ENCODE measurements at regions not wholly inside any gene's neighbourhood (a gene's known extent, or its start where the extent isn't known, plus 50 kb on each side); places are given as distances from the start of the nearest gene placed in this dataset.
"Not testable (repeated sequence)": the region's sequence is repeated elsewhere in the genome, so short reads cannot be mapped to it uniquely, and the experiment has no call there.

GRCh38 chr1:10912441-10912840 is 100.0 kb upstream of the TARDBP start:
- no peak for DNase-seq

- DNase-seq = no peak
Measured at GRCh38 chr1:10914056-10914455, 98.4 kb upstream of the TARDBP start.

DNA sequence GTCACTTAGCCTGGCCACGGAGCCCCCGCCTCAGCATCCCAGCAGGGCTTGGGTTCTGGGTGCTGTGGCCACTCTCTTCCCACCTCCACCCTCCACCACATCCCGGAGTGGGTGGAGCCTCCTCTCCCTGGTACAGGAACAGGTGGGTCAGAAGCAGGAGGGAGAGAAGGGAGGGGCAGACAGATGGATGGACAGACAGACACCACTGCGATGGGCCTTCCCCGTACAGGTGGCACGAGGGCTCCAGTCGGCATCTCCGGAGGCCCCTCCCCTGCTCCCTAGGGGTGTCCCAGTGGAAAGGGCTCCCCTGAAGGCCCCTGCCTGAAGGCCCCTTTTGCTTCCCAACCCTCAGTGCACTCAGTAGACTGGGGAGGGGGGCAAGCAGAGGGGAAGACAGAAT is 96.9 kb upstream of the TARDBP start:
- DNase-seq = no peak

DNA sequence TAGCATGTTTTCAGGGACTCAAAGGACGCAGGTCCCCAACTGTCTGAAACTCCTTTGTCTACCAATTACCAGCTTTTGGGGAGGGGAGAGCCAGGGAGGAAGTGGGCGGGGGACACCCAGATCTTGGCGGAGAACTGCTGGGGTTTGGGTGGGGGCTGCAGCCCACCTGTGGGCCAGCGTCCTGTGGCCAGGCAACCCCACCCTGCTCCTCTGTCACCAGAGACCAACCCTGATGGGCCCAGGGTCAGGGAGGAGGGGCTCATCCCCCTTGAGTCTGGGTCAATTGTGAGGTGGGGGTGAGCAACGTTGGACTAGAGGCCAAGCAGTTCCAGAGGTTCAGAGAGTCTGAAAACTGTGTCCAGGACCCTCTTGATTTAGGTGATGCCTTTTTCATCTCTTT is 96.1 kb upstream of the TARDBP start:
- no peak for DNase-seq

DNA sequence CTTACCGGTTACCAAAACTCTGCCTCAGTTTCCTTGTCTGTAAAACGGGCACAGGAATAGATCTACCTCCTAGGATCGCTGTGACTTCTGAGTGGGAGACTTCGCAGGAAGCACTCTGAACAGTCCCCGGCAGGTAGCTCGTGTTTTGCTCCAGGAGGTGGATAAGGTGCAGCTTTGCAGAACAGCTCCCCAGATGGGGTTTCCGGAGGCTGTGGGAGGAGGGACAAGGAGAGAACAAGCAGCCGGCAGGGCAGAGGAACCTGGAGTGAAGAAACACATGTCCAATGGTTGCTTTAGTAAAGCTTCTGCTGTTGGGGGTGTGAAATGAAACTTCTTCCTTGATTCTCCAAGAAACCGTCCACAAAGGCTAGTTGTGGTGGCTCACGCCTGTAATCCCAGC is 95.5 kb upstream of the TARDBP start:
- DNase-seq = no peak

- no peak for DNase-seq
Measured at GRCh38 chr1:10917513-10918454, 94.7 kb upstream of the TARDBP start.

DNA sequence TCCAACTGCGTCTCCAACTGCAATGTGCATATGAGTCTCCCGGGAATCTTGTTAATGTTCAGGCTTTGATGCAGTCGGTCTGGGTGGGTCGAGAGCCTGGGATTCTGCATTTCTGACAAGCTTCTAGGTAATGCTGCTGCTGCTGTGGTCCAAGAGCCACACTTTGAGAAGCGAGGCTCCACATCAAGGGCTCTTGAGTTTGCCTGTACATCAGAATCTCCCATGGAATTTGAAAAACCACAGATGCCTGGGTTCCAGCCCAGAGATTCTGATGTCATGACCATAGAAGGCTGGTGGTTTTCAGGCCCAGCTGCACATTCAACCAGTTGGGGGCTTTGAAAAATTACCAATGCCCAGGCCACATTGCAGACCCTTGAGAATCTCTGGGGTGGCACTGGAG is 93.9 kb upstream of the TARDBP start:
- no peak for DNase-seq

DNA sequence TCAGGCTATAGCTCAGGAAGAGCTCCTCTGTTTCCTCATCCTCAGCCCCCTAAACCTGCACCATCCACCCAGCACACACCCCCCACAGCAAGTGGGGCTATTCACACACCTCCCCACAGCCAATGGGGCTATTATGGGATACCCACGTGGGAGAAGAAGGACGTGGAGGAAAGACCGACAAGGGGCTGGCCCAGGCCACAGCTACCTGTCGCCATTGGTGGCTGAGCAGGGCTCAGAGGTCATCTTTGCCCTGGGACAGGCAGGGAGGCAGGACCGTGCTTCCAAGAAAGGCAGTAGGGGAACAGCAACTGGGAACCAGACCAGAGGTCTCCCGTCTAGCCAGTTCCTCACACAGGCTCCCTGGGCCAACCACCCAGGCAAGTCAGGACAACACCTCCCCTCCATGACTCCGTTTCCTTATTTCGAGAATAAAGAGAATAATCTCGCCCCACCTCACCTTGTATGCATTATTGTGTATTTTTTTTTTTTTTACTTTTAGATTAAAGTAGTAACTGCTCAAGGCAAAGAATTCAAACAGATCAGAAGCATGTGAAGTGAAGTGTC is 92.3 kb upstream of the TARDBP start:
- no peak for DNase-seq

DNA sequence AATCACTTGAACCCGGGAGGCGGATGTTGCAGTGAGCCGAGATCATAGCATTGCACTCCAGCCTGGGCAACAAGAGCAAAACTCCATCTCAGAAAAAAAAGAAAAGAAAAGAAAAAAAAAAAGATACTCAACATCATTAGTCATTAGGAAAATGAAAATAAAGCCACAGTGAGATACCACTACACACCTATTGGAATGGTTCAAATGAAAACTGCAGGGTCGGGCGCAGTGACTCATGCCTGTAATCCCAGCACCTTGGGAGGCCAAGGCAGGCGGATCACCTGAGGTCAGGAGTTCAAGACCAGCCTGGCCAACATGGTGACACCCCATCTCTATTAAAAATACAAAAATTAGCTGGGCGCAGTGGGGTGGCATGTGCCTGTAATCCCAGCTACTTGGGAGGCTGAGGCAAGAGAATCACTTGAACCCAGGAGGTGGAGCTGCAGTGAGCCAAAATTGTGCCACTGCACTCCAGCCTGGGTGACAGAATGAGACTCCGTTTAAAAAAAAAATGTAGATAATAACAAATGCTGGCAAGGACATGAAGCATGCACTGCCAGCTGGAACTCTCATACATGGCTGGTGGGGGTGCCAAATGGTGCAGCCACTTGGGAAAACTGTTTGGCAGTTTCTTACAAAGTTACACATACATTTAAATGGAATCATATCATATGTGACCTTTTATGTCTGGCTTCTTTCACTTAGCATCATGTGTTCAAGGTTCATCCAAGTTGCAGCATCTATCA is 90.0 kb upstream of the TARDBP start:
- DNase-seq = not testable (repeated sequence)

- no peak for DNase-seq
Measured at GRCh38 chr1:10924030-10924429, 88.4 kb upstream of the TARDBP start.

- DNase-seq = no peak
Measured at GRCh38 chr1:10928654-10929053, 83.8 kb upstream of the TARDBP start.

GRCh38 chr1:10932088-10932487 is 80.4 kb upstream of the TARDBP start:
- no peak for DNase-seq

DNA sequence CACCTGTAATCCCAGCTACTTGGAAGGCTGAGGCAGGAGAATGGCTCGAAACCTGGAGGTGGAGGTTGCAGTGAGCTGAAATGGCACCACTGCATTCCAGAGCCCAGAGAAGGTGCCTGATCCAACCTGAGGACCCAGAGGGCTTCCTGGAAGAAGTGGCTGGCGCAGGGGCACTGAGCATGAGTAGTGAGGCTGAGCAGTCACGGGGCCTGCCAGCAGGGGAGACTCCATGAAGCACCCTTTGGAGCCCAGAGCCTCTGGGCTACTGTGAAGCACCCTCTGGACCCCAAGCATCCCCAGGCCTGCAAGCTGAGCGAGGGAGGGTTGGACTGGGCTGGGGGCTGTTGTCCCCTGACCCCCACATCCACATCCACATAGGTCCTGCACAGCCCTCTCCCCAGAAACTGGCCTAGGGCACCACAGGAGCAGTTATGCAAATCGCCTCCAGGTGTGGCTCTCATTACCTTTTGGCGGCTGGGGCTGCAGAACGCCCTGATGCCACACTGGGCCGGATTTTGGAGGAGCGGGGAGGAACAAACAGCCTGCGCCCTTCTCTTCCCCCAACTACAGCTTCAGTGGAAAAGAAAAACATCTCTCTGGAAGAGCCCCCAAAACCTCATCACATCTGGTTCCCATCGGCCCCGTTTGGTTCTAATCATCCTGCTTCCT is 78.2 kb upstream of the TARDBP start:
- no peak for DNase-seq

- no peak for DNase-seq
Measured at GRCh38 chr1:10935246-10935645, 77.2 kb upstream of the TARDBP start.

GRCh38 chr1:10935724-10936123 is 76.7 kb upstream of the TARDBP start:
- DNase-seq = no peak

DNA sequence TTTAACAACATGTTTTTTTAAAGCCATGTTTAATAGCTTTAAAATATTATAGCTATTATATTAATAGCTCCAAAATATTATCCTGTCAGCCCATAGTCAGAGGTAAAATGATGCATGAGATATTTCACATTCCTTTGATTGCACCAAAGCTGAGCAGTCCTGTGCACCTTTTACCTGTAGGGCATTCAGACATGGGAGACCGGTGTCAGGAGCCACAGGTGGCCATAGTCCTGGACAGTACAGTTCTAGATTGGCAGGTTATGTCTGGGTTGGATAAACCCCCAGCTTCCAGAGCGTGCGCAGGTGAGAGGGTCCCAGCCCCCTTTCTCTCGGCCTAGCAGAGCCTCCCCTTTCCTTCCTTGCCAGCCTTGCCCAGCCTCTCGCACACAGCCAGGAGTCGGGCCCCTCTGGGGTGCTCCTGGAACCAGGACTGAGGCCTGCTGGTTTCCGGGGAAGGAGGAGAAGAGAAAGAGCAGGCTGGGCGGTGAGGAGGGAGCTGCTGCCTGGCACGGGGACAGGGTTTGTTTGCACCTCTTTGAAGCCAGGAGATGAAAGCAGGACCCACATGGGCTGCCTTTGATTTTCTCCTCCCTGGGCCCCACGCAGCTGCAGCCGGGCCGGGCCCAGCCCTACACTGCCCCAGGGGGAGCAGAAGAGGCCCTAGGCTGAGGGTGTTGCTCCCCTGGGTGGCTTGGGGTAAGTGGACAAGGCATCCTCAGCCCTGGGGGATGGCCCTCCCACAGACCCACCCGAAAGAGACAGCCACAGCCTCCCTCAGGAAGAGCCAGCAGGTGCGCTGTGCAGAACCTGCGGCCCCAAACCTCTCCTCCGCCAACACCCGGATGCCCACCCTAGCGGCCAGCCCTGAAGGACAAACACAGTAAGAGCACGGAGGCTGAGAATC is 75.2 kb upstream of the TARDBP start:
- DNase-seq = no peak

GRCh38 chr1:10938741-10939417 is 73.6 kb upstream of the TARDBP start:
- no peak for DNase-seq

DNA sequence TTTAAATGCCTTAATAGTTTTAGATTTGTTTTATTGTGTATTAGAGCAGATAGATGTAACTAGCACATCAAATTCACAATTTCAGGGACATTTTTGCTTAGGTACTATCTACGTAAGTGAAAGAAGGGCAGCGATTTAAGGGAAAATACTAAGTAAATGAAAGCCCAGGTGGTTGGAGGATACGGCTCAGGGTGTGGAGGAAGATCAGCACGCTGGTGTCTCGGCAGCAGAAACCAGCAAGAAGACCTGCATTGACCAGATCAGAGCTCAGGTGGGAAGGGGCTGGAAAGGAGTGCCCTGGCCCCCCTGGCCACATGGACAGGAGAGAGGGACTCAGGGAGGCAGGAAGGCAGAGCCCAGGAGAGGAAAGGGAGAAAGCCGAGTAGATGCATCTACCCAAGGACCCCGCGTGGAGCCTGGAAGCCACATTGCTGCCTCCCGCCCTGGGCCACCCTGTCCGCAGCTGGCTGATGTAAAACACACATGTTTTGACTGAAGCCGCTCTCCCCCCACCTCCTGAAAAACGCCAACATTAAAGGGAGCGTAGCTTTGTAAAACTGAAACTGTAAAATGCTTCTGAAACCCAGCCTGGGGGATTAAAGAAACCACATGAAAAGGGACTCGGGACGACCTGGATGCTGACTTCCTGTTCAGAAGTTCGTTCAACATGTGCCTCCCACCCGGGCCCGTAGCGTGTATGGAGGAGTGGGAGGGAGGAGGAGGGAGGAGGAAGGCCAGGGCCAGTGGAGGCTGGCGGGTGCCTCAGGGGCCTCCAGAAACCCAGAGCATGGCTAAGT is 72.6 kb upstream of the TARDBP start:
- DNase-seq = no peak

DNA sequence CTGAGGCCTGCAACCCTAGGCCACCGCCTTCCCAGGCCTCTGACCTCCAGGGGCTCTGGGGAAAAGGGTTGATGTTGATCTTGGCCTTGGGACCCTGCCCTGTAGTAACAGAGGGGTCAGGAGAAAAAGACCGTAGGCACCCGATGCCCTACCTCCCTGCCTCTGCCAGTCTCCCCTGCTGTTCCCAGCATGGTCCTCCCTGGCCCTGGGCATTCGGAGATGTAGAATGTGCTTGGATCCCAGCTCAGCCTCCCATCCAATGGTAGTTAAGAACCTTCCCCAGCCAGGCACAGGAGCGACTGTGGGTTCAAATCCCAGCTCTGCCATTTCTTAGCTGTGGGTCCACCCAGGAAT is 72.0 kb upstream of the TARDBP start:
- no peak for DNase-seq

GRCh38 chr1:10940838-10941237 is 71.6 kb upstream of the TARDBP start:
- DNase-seq = no peak
